ENCODE measurements at regions not wholly inside any gene's neighbourhood (a gene's known extent, or its start where the extent isn't known, plus 50 kb on each side); places are given as distances from the start of the nearest gene placed in this dataset.

DNA sequence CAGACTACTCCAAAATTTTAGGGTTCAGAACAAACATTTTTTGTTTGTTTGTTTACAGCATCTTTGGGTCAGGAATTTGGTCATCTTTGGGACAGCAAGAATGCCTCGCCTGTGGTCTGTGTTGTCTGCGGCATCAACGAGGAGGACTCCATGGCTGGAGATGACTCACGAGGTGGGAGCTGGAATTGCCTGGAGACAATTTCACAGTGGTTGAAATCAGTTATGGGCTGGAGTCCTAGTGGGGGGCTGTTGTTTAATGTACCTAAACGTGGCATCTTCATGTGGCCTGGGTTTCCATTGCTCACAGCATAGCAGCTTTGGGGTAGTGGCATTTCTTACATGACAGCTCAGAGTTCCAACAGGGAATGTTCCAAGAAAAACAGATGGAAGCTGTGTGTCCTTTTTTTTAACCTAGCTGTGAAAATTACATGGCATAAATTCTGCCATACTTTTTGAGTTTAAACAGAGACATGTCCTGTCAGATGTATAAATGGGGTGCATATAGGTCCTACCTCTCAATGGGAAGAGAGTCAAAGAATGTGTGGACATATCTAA lies 507.3 kb upstream of the CBLB start:
- Mint-ChIP-seq H3K4me1 (ENCODE audit: unreplicated experiment) (no peaks in the 10 kb centered on the region), H3K36me3 (ENCODE audit: low read depth, unreplicated experiment) (no peaks in the 10 kb centered on the region), H3K27me3 (ENCODE audit: unreplicated experiment) (peaks cover 1% of the 10 kb centered on the region), H3K9me3 (ENCODE audit: unreplicated experiment) (no peaks in the 10 kb centered on the region), H3K4me3 (ENCODE audit: unreplicated experiment) (no peak overlapping the region), H3K27ac (ENCODE audit: unreplicated experiment) (no peak overlapping the region)
- TF ChIP-seq, protein P1, sequence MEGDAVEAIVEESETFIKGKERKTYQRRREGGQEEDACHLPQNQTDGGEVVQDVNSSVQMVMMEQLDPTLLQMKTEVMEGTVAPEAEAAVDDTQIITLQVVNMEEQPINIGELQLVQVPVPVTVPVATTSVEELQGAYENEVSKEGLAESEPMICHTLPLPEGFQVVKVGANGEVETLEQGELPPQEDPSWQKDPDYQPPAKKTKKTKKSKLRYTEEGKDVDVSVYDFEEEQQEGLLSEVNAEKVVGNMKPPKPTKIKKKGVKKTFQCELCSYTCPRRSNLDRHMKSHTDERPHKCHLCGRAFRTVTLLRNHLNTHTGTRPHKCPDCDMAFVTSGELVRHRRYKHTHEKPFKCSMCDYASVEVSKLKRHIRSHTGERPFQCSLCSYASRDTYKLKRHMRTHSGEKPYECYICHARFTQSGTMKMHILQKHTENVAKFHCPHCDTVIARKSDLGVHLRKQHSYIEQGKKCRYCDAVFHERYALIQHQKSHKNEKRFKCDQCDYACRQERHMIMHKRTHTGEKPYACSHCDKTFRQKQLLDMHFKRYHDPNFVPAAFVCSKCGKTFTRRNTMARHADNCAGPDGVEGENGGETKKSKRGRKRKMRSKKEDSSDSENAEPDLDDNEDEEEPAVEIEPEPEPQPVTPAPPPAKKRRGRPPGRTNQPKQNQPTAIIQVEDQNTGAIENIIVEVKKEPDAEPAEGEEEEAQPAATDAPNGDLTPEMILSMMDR (IDR thresholded peaks at IDR 0.05; ENCODE audit: unreplicated experiment): no peak
- no peak for DNase-seq (ENCODE audit: low spot score)

DNA sequence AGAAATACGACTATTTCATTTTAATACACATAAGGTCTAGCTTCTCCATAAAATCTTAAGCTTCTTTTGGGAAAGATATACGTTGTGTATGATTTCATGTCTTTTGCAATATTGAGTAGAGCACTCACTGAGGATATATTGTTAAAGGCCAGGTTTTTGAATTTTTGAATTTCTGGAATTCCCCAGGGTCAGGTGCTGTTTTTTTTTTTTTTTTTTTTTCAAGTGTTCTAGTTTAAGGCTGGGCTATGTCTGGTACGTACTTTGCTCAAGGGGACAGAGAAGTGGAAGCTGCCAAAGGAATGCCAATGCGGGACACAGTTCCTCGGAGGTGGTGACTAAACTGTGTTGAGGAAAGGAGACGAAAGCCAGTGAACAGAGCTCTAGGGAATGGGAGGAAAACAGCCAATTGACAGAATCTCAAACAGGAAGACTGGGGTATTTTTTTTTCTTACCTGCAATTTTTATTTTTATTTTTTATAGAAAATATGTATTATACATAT lies 510.5 kb upstream of the CBLB start:
- TF ChIP-seq, protein P1 (IDR thresholded peaks at IDR 0.05; ENCODE audit: unreplicated experiment): no peak
- Mint-ChIP-seq H3K27me3 (ENCODE audit: unreplicated experiment) (peaks cover 1% of the 10 kb centered on the region), H3K36me3 (ENCODE audit: low read depth, unreplicated experiment) (no peaks in the 10 kb centered on the region), H3K4me1 (ENCODE audit: unreplicated experiment) (no peaks in the 10 kb centered on the region), H3K9me3 (ENCODE audit: unreplicated experiment) (no peaks in the 10 kb centered on the region), H3K4me3 (ENCODE audit: unreplicated experiment) (no peak overlapping the region), H3K27ac (ENCODE audit: unreplicated experiment) (no peak overlapping the region)
- DNase-seq (ENCODE audit: low spot score): no peak

DNA sequence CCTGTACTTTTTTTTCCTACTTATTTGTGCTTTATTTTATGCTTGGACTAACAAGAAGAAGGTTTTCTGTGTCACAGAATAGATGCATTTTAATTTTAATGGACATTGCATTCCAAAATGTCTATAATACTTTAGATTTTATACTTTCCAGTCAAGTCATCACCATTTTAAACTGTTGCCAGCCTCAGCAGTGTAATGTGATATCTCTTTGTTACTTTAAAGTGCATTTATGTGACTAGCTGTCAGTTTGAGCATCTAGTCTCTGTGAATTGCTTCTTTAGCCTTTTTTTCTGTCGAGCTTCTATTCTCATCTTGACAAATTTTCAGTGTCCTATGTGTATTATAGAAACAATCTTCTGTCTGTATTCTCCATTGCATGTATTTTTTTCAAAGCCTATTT lies 511.4 kb upstream of the CBLB start:
- peaks cover 1% of the 10 kb centered on the region for H3K27me3 Mint-ChIP-seq (ENCODE audit: unreplicated experiment)
- no peaks in the 10 kb centered on the region for H3K4me1 Mint-ChIP-seq (ENCODE audit: unreplicated experiment)
- no peaks in the 10 kb centered on the region for H3K36me3 Mint-ChIP-seq (ENCODE audit: low read depth, unreplicated experiment)

DNA sequence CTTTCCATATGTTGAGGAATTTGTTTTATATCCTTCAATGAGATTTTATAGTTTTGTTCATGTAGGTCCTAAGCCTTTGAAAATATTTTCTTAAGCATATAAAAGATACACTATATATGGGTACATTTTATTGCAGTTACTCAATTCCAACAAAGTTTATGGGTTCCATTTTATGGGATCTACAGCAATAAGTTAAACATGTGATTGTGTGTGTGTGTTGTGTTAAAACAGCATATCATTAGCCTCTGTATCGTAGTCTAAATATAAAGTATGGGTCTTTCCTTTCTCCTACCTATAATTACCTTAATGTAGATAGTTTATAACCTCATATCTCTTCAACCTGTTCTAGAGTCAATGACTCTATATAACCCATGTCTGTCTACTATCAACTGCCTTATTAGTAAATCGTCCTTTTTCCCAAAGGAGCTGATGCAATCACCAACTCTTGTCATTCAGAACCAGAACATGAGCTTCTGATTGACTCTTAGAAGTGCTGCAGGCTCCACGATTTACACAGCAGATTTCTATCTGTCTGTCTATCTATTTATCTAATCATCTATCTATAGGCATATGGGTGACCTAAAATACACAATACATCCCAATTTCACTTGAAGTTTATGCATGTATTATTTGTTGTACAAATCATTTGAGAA lies 512.6 kb upstream of the CBLB start:
- no peaks in the 10 kb centered on the region for H3K9me3 Mint-ChIP-seq (ENCODE audit: unreplicated experiment)
- H3K36me3 Mint-ChIP-seq (ENCODE audit: low read depth, unreplicated experiment): no peaks in the 10 kb centered on the region
- TF ChIP-seq, protein P1 (IDR thresholded peaks at IDR 0.05; ENCODE audit: unreplicated experiment): no peak
- H3K27ac Mint-ChIP-seq (ENCODE audit: unreplicated experiment): no peak overlapping the region
- no peaks in the 10 kb centered on the region for H3K4me1 Mint-ChIP-seq (ENCODE audit: unreplicated experiment)
- no peak for DNase-seq (ENCODE audit: low spot score)
- H3K4me3 Mint-ChIP-seq (ENCODE audit: unreplicated experiment): no peak overlapping the region
- H3K27me3 Mint-ChIP-seq (ENCODE audit: unreplicated experiment): peaks cover 1% of the 10 kb centered on the region

More for the DNA sequence above, 511.4 kb upstream of the CBLB start:
- DNase-seq (ENCODE audit: low spot score): no peak
- TF ChIP-seq, protein P1 (IDR thresholded peaks at IDR 0.05; ENCODE audit: unreplicated experiment): no peak
- H3K4me3 Mint-ChIP-seq (ENCODE audit: unreplicated experiment): no peak overlapping the region
- no peaks in the 10 kb centered on the region for H3K9me3 Mint-ChIP-seq (ENCODE audit: unreplicated experiment)
- H3K27ac Mint-ChIP-seq (ENCODE audit: unreplicated experiment): no peak overlapping the region

DNA sequence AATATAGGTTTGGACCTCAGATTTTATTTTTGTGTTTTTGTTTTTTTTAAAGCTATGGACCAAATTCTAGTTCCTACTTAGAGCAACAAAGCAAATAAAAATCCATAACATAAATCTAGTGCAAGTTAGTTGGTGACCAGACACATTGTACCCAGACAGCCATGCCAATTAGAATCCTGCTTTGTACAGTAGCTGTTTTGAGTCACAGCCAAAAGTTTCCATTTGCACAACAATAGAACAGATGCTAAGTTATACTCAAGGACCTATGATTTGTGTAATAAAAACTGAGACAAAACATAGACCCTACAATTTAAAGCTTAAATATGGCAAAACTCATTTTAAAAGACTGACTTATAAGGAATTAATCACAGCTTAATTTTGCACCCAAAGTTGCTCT lies 513.1 kb upstream of the CBLB start:
- no peak overlapping the region for H3K4me3 Mint-ChIP-seq (ENCODE audit: unreplicated experiment)
- H3K27ac Mint-ChIP-seq (ENCODE audit: unreplicated experiment): no peak overlapping the region
- no peak for DNase-seq (ENCODE audit: low spot score)
- peaks cover 1% of the 10 kb centered on the region for H3K27me3 Mint-ChIP-seq (ENCODE audit: unreplicated experiment)
- H3K4me1 Mint-ChIP-seq (ENCODE audit: unreplicated experiment): no peaks in the 10 kb centered on the region
- TF ChIP-seq, protein P1 (IDR thresholded peaks at IDR 0.05; ENCODE audit: unreplicated experiment): no peak
- no peaks in the 10 kb centered on the region for H3K9me3 Mint-ChIP-seq (ENCODE audit: unreplicated experiment)
- no peaks in the 10 kb centered on the region for H3K36me3 Mint-ChIP-seq (ENCODE audit: low read depth, unreplicated experiment)

Data from endothelial cell (in vitro differentiated cells).